Hematopoietic multipotent progenitor cell treated with erythropoietin and hydrocortisone succinate and interleukin-3 and kit ligand, for 4 days (in vitro differentiated cells): ENCODE measurements at regions not wholly inside any gene's neighbourhood (a gene's known extent, or its start where the extent isn't known, plus 50 kb on each side); places are given as distances from the start of the nearest gene placed in this dataset.

ENCODE experiments used
- DNase-seq: peaks from one replicate; pipeline ENCODE4 v3.0.0-alpha.2; 2015

DNA sequence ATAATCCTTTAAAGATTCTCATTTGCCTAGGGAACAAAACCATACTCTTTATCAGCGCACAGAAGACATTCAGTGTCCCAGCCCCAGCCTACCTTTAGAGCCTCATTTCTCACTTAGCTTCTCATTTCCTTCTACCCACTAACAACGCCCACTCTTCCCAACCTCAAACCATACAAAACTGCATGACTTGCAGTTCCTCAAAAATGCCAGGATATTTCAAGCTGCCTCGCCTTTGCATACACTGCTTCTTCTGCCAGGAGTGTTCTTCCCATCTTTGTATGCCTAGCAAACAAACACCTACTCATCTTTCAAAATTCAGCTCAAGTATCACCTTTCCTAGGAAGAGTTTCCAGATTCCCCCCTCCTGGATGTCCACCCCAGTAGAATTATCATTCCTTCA lies 129.9 kb upstream of the ADGRL3 start:
- DNase-seq, result no peak

DNA sequence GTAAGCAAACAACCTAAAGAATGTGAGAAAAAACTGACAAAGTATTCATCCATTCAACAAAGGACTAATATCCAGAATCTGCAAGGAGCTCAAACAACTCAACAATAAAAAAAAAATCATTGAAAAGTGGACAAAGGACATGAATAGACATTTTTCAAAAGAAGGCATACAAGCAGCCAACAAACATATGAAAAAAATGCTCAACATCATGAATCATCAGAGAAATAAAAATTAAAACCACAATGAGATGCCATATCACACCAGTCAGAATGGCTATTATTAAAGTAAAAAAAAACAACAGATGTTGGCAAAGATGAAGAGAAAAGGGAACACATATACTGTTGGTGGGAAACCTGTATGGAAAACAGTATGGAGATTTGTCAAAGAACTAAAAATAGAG lies 120.7 kb upstream of the ADGRL3 start:
- no peak for DNase-seq

GRCh38 chr4:61079976-61080375 lies 120.2 kb upstream of the ADGRL3 start:
- no peak for DNase-seq

- no peak for DNase-seq
Measured at GRCh38 chr4:61085534-61085933, 114.6 kb upstream of the ADGRL3 start.

GRCh38 chr4:61086357-61086756 lies 113.8 kb upstream of the ADGRL3 start:
- no peak for DNase-seq

DNA sequence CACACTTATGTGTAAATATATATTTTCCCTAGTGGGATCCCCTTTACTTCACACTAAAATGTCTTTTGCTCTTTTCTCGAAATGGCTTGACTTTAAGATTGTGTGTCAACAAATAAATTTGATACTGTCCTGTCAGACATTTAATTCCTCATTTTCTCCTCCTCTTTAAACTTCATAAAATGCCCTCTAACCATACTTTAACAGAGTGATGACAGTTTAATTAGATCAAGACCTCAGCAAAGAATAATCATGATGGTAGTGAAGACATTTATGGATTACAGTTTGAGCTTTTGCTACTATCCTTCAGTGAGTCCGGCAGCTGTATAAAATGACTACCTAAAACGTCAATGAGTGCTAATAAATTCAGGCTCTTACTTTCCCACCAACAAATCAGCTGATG lies 113.1 kb upstream of the ADGRL3 start:
- DNase-seq, result no peak

GRCh38 chr4:61094854-61095598 lies 105.1 kb upstream of the ADGRL3 start:
- no peak for DNase-seq

DNA sequence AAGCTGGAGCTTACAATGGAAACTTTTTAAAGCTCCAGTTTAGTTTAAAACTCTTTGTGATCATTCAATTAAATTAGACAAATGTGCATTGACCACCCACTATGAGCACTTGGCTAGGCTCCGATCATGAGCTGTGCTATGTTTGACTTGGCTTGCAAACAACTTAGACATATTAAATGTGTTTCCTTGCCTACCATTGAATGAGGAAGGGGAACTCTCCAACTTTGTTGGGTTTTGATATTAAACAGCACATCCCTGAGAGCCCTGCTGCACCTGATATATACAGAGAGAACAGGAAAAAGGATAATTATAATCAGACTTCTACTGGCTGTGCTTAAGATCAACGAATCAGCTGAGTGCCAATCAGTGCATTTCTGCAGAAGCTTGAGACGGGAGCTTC lies 71.4 kb upstream of the ADGRL3 start:
- DNase-seq, result no peak

GRCh38 chr4:61129971-61130370 lies 70.2 kb upstream of the ADGRL3 start:
- no peak for DNase-seq

GRCh38 chr4:61143461-61143860 lies 56.7 kb upstream of the ADGRL3 start:
- peak; percentile 55 for DNase-seq

GRCh38 chr4:61149278-61149677 lies 50.8 kb upstream of the ADGRL3 start:
- DNase-seq, result peak; percentile 53
